ENCODE measurements at regions not wholly inside any gene's neighbourhood (a gene's known extent, or its start where the extent isn't known, plus 50 kb on each side); places are given as distances from the start of the nearest gene placed in this dataset.

DNA sequence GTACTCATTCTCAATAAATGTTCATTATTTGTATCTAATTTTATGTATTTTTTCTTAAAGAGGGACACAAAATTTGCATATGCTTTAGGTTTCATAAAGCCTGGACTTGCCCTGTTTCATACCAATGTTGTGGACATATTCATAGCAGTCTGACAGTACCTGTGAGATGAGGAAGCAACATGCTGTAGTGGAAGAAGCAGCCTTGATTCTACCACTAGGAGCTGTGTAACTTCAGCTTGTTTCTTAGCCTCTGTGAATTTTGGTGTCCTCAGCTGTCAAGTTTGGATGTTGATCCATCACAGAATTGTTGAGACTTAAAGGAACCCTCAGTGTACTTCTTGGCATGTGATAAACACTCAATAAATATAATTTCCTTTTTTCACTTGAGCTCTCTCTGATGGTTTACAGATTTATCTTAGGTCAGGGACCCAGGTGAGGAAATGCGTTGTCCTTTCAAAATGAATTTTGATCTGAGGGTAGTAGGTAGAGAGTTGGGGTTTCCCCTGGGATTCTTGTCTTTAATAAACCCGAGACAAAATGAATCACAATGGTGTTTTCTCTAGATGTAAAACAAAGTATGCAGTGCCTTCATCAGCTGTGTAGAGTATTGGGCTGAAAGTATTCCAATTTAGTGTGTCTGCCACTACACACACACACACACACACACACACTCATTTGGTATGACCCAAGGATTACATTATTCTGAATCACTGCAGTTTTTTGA, 152.1 kb downstream of the KCNRG start:
- TF ChIP-seq, protein P1, sequence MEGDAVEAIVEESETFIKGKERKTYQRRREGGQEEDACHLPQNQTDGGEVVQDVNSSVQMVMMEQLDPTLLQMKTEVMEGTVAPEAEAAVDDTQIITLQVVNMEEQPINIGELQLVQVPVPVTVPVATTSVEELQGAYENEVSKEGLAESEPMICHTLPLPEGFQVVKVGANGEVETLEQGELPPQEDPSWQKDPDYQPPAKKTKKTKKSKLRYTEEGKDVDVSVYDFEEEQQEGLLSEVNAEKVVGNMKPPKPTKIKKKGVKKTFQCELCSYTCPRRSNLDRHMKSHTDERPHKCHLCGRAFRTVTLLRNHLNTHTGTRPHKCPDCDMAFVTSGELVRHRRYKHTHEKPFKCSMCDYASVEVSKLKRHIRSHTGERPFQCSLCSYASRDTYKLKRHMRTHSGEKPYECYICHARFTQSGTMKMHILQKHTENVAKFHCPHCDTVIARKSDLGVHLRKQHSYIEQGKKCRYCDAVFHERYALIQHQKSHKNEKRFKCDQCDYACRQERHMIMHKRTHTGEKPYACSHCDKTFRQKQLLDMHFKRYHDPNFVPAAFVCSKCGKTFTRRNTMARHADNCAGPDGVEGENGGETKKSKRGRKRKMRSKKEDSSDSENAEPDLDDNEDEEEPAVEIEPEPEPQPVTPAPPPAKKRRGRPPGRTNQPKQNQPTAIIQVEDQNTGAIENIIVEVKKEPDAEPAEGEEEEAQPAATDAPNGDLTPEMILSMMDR (IDR thresholded peaks at IDR 0.05; ENCODE audit: poor library complexity), result no peak
- TF ChIP-seq EZH2 (IDR thresholded peaks at IDR 0.05; ENCODE audit: borderline replicate concordance) (no peak), EZH2phosphoT487 (IDR thresholded peaks at IDR 0.05; ENCODE audit: low read depth, severe bottlenecking, unreplicated experiment) (no peak)
- no peak for DNase-seq (ENCODE audit: low spot score)
- Histone ChIP-seq H3K4me1 (ENCODE audit: insufficient read depth) (no peaks in the 10 kb centered on the region), H3K79me2 (no peaks in the 10 kb centered on the region), H3K36me3 (replicated peaks; ENCODE audit: insufficient read depth, low read depth) (no peaks in the 10 kb centered on the region), H4K20me1 (ENCODE audit: insufficient read depth, poor library complexity, severe bottlenecking) (no peaks in the 10 kb centered on the region), H3K4me3 (no peak overlapping the region), H2AFZ (no peak overlapping the region), H3K27ac (no peak overlapping the region), H3K4me2 (no peak overlapping the region), H3K27me3 (no peaks in the 10 kb centered on the region), H3K9me3 (ENCODE audit: low read depth) (no peaks in the 10 kb centered on the region), H3K9me2 (replicated peaks; ENCODE audit: insufficient read depth) (no peaks in the 10 kb centered on the region)
- 78% methylated on average over 2 of the region's 2 CpGs for WGBS (ENCODE audit: low lambda C conversion rate, missing lambda C conversion rate)

DNA sequence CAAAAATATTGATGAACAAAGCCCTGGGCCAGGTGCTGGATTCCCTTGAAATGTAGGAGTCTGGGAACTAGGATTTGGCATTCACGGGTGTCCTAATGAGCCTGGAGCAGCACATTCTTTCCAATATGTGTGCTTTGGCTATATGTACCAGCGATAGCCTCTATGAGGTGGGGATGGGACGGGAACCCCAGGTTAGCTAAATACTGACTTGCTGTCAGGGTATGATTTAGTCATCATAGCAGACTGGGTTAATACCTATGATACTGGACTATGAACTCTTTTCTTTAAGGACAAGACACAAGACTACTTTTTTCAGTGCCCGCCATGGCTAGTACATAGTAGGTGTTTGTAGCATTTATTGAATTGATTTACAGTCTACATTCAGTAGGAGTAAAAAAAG, 152.7 kb downstream of the KCNRG start:
- 93% methylated on average over 4 of the region's 4 CpGs for WGBS (ENCODE audit: low lambda C conversion rate, missing lambda C conversion rate)
- H3K27me3 ChIP-seq, result no peaks in the 10 kb centered on the region
- H2AFZ ChIP-seq, result no peak overlapping the region

DNA sequence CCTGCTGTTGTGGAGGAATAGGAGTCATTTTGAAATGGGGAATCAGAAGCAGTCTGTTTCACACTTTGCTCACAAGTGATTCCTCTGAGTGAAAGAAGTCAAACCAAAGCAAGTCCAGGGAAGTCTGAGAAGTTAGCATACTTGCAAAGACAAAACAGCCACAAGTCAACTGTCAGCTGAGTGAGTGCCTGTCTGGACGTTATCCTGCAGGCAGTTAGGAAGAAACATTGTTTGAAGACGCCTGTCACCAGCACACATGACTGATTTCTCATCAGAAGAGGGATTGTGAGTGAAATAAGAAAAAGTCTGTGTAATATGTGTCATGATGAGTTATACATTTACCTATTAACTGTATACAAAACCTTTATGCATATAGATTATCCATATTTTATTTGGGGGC, 153.5 kb downstream of the KCNRG start:
- H2AFZ ChIP-seq, result no peak overlapping the region
- no peaks in the 10 kb centered on the region for H3K36me3 ChIP-seq (replicated peaks; ENCODE audit: insufficient read depth, low read depth)

More for the DNA sequence above, 152.7 kb downstream of the KCNRG start:
- Histone ChIP-seq H3K4me1 (ENCODE audit: insufficient read depth) (no peaks in the 10 kb centered on the region), H4K20me1 (ENCODE audit: insufficient read depth, poor library complexity, severe bottlenecking) (no peaks in the 10 kb centered on the region), H3K27ac (no peak overlapping the region), H3K9me3 (ENCODE audit: low read depth) (no peaks in the 10 kb centered on the region), H3K79me2 (no peaks in the 10 kb centered on the region), H3K36me3 (replicated peaks; ENCODE audit: insufficient read depth, low read depth) (no peaks in the 10 kb centered on the region), H3K9me2 (replicated peaks; ENCODE audit: insufficient read depth) (no peaks in the 10 kb centered on the region), H3K4me3 (no peak overlapping the region), H3K4me2 (no peak overlapping the region)
- TF ChIP-seq EZH2 (IDR thresholded peaks at IDR 0.05; ENCODE audit: borderline replicate concordance) (no peak), EZH2phosphoT487 (IDR thresholded peaks at IDR 0.05; ENCODE audit: low read depth, severe bottlenecking, unreplicated experiment) (no peak)
- TF ChIP-seq, protein P1 (IDR thresholded peaks at IDR 0.05; ENCODE audit: poor library complexity), result no peak
- DNase-seq (ENCODE audit: low spot score), result no peak

More for the DNA sequence above, 153.5 kb downstream of the KCNRG start:
- H3K9me2 ChIP-seq (replicated peaks; ENCODE audit: insufficient read depth), result no peaks in the 10 kb centered on the region
- 50% methylated on average over 2 of the region's 2 CpGs for WGBS (ENCODE audit: low lambda C conversion rate, missing lambda C conversion rate)
- no peak overlapping the region for H3K4me3 ChIP-seq
- no peaks in the 10 kb centered on the region for H3K27me3 ChIP-seq
- DNase-seq (ENCODE audit: low spot score), result no peak
- H4K20me1 ChIP-seq (ENCODE audit: insufficient read depth, poor library complexity, severe bottlenecking), result no peaks in the 10 kb centered on the region
- H3K27ac ChIP-seq, result no peak overlapping the region
- no peaks in the 10 kb centered on the region for H3K79me2 ChIP-seq
- no peaks in the 10 kb centered on the region for H3K4me1 ChIP-seq (ENCODE audit: insufficient read depth)
- no peaks in the 10 kb centered on the region for H3K9me3 ChIP-seq (ENCODE audit: low read depth)
- TF ChIP-seq EZH2phosphoT487 (IDR thresholded peaks at IDR 0.05; ENCODE audit: low read depth, severe bottlenecking, unreplicated experiment) (no peak), EZH2 (IDR thresholded peaks at IDR 0.05; ENCODE audit: borderline replicate concordance) (no peak)
- TF ChIP-seq, protein P1 (IDR thresholded peaks at IDR 0.05; ENCODE audit: poor library complexity), result no peak
- no peak overlapping the region for H3K4me2 ChIP-seq

All from hepatocyte (in vitro differentiated cells).